ENCODE measurements at regions not wholly inside any gene's neighbourhood (a gene's known extent, or its start where the extent isn't known, plus 50 kb on each side); places are given as distances from the start of the nearest gene placed in this dataset.
"Not testable (repeated sequence)": the region's sequence is repeated elsewhere in the genome, so short reads cannot be mapped to it uniquely, and the experiment has no call there.

GRCh38 chr1:30660241-30660640 is 63.1 kb downstream of the MATN1 start:
- DNase-seq (ENCODE audit: low read depth), result no peak

GRCh38 chr1:30659702-30660101 is 63.7 kb downstream of the MATN1 start:
- no peak for DNase-seq (ENCODE audit: low read depth)

- not testable (repeated sequence) for DNase-seq (ENCODE audit: low read depth)
Observed at GRCh38 chr1:30658375-30658774, 65.0 kb downstream of the MATN1 start.

DNA sequence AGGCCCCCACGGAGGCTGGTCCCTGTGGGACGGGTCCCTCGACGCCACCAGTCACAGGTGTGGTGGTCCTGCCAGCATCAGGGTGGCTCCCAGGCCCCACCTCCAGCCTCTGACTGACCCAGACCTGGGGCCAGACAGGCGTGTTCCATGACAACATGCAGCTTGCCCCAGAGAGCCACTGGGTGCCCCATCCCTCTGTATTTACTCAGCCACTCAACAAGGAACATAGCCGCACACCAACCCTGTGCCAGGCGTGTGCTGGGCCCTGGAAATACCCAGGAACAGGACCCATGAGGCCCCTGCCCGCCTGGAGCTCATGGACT is 65.4 kb downstream of the MATN1 start:
- DNase-seq (ENCODE audit: low read depth), result no peak

- no peak for DNase-seq (ENCODE audit: low read depth)
Observed at GRCh38 chr1:30657131-30658013, 66.0 kb downstream of the MATN1 start.

DNA sequence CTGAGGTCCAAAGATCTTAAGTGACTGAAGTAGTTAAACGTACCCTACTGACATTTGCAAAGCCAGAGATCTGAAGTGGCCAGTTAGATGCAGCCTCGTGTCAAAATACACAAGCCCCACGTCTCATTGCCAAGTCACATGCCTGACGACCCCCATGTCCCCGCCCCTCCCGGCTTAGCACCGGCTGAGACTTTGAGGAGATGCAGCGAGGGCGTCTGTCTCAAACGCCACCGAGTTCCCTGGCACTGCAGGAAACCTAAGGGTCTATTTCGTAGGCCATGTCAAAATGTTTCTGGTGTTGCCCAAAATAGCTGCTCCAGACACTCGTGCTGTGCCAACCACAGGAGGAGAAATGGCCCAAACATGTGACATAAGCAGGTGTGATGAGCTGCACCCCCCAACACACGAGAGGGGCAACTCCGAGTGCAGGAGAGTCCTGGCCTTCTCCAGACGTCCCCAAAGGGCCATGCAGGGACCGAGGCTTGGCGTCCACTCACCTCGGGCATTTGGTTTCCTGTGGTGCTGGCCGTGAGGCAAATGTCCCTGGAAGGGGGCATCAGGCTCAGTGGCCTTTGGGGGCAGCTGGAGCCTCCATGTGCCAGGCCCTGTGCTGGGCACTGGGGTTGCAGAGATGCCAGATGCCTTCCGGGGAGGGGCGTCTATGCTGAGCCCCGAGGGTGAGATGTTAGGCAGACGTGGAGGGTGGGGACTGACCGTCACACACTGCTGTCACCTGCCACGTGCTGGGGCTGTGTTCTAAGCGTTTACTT is 67.0 kb downstream of the MATN1 start:
- no peak for DNase-seq (ENCODE audit: low read depth)

DNA sequence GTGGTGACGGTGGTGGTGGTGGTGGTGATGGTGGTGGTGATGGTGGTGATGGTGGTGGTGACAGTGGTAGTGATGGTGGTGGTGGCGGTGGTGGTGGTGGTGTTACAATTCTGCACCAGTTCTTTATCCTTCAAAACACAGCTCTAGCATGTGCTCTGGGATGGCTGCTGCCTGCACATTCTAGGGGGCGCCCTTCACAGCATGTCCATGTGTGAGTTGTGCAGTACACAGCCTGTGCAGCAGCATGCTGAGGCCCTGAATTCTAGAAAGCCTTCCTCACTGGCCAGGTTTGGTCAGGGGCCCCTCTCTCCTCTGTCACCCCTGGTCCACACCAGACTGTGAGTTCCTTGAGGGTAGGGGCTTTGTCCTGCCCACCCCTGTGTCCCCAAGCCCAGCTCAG is 67.7 kb downstream of the MATN1 start:
- DNase-seq (ENCODE audit: low read depth), result no peak

DNA sequence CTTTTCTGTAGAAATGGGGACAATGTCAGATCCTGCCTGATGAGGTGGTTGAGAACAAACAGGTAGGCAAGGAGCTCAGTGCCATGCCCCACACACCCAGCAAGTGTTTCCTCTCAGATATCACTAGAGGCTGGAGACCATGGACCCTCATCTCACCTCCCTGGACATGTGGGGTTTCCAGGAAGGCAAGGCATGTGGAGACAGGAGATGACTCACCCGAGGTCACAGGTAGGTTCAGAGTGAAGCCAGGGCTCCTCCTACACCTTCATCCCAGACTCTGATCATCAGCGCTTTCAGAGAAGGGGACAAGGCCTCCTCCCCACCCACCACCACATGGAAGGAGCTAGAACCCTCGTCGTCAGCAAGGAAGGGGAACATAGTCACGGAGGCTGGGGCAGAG is 69.2 kb downstream of the MATN1 start:
- no peak for DNase-seq (ENCODE audit: low read depth)

DNA sequence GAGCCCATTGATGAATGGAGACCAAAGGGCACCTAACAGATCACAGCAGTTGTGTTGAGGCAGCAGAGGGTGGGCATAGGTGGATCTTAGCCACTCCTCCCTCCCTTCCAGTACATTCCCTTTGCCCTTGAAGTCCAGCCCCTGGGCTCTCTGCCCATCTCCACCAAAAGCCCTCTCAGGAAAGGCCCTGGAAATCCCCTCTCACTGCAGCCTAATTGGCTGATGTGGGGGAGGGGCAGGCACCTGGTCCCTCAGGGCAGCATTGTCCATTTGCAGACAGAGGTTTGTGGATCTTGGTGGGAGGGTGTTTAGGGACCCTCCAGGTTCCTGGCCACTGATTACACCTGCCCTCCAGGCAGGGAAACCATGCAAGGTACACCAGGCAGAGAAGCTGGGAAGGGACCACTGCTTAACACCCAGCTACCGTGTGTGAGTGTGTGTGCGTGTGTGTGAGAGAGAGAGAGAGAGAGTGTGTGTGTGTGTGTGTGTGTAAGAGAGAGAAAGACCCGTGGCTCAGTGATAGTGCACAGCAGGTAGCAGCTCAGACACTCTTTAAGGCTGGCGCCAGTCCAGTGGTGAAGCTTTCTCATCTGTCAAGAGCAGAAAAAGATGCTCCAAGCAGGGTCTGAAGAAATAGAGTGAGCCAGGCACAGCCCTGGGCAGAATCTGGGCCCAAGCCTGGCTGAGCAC is 71.1 kb downstream of the MATN1 start:
- no peak for DNase-seq (ENCODE audit: low read depth)

DNA sequence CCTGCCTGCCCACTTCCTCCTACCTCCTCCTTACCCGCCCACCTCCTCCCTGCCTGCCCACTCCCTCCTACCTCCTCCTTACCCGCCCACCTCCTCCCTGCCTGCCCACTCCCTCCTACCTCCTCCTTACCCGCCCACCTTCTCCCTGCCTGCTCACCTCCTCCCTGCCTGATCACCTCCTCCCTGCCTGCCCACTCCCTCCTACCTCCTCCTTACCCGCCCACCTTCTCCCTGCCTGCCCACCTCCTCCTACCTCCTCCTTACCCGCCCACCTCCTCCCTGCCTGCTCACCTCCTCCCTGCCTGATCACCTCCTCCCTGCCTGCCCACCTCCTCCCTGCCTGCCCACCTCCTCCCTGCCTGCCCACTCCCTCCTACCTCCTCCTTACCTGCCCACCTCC is 72.0 kb downstream of the MATN1 start:
- not testable (repeated sequence) for DNase-seq (ENCODE audit: low read depth)

- DNase-seq (ENCODE audit: low read depth), result no peak
Observed at GRCh38 chr1:30650968-30651320, 72.4 kb downstream of the MATN1 start.

DNA sequence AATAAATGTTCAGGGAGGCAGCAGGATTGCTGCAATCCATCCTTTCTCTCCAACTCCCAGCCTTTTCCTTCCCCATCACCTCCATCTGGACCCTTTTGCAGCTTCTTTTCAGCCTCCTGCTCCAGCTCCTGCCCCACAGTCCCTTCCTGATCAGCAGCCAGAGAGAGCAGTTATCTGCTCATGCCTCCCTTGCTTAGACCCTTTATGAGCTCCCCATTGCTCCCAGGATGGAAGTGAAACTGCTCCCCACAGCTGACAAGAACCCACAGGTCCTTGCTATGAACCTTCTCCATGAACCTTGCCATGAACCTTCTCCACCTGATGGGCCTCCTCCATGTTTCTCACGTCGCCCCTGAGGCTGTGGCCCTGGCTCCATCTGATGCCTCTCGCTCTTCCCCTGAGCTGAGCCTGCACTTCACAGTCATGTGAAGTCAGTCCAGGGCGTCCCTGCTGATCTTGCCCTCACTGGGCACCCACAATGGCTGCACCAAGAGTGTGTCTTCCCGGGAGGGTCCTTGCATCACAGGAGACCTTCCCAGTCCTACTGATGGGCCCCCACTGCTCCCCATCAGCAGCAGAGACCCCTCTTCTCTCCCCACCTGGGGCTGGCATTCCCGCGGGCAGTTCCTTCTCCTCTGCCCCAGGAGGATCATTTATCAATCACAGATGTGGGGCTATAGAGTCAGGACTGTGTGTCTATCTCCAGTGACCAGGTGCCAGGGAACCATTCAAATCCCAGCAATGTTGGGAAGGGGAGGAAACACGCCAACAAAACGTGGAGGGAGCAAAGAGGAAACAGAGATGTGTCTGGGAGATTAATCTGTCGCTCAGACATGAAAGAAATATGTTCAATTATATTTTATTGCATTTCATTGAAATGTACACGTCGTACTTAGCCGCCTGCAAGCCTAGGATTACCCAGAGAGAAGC is 73.1 kb downstream of the MATN1 start:
- DNase-seq (ENCODE audit: low read depth), result no peak

- DNase-seq (ENCODE audit: low read depth), result no peak
Observed at GRCh38 chr1:30649321-30649991, 73.9 kb downstream of the MATN1 start.

DNA sequence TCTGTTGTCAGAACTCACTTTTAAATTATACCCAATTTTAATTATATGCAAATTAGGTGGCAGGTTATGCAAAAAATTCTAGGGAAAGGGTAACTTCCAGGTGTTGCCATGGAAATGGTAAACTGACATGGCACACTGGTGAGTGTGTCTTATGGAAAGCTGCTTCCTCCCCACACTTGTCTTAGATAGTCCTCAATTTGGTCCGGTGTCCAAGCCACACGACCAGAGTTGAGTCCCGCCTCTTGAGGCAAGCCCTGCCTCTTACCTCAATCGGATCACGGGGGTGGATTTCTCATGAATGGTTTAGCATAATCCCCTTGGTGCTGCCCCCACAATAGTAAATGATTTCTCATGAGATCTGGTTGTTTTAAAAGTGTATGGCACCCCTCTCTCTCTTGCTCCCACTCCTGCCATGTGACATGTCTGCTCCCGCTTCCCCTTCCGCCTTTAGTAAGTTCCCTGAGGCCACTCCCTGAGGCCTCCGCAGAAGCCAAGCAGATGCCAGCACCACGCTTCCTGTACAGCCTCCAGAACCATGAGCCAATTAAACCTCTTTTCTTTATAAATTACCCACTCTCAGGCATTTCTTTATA is 74.9 kb downstream of the MATN1 start:
- no peak for DNase-seq (ENCODE audit: low read depth)

- no peak for DNase-seq (ENCODE audit: low read depth)
Observed at GRCh38 chr1:30645807-30646206, 77.6 kb downstream of the MATN1 start.

DNA sequence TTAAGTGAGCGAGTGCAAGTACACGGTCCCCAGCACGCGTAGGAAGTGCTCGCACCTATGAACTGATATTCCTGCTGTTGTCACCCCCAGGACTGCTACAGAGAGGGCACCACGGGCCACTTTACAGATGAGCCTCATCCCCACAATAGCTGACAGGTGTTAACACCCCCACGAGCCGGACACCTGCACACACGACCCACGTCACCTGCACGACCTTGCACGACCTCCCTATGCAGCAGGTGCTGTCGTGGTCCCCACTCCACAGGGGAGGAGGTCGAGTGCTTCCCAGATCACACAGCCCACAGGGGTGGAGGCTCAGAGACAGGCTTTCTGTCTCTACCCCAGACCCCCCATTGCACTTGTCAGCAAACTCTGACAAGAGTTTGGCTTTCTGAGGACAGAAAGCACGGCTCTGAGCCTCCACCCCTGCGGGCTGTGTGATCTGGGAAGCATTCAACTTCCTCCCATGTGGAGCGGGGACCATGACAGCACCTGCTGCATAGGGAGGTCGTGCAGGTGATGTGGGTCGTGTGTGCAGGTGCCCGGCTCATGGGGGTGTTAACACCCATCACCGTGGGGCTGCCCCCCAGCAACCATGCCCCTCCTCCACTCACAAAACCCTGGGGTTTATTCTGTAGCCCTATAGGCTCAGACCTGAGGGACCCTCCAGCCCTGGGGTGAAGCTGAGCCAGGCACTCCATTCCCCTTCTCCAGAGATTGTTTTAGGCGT is 80.8 kb downstream of the MATN1 start:
- DNase-seq (ENCODE audit: low read depth), result no peak

DNA sequence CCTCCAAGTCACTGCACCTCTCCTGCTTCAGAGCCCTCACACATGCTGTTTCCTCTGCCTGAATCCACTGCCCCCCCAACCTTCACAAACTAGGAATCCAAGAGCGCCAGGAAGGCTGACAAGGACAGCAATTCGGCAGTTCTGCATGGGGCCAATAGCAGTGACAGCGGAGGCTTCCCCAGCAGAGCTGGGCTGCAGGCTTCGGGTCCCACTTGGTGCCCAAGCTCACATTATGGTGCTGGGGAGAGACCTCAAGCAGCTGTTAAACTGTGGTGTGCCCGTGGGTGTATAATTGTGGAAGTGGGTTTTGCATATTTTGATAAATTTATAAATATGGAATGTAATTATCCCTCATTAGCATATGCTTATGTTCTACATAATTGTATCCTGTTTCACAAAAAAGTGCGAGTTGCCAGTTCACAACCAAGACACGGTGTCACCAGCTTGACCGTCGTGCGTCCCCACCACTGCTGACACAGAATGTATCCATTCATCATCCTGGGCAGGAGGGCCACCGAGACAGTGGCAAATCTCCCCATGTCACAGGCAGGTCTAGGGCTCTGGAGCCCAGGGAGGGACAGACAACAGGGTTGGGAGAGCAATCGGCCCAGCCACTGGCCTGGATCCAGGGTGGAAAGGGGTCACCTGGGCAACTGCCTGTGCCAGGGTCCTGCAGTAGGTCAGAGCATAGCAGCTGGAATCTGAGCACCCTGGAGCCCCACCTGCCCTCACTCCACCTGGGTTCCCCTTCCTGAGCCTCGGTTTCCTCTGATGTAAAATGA is 81.6 kb downstream of the MATN1 start:
- DNase-seq (ENCODE audit: low read depth), result no peak

DNA sequence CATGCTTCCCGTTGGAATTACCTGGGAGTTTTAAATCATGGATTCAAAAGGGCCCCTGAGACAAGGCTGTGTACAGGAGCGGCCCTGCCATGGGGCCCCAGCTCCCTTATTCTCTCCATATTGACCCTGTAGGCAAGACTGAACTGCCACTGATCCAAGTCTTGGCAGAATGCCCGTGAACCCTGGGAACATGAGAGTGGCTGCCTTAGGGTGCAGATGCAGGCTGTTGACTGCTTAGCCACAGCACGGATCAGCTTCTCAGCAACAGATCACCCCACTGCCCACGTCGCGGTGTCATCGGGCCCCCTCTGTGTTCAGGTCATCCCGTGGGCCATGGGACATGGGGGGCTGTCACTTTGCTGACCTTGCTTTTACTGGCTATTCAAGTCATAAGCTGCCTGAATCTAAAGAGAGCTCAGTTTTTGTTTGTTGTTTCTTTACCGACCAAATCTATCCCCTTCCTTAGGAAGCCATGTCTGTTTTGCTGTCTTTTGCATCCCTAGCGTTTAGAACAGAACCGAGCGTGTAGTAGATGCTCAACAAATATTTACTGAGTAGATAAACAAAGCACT is 83.4 kb downstream of the MATN1 start:
- DNase-seq (ENCODE audit: low read depth), result no peak

DNA sequence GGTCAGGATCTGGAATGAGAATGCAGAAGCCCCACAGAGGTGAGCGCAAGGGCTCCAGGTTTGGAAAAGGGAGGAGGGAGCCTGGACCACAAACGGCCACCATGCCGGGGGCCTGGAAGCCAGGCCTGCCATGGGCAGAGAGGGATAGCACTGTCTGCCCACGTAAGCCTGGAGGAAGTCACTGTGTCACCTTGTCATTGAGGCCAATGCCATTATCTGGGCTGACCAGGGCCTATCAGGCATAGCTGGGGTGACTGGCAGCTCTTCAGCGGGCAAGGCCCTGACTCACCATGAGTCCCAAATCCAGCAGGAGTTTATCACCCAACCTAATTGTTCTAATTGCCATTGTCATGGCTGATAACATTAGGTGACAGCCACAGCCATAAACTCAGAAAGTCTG is 84.6 kb downstream of the MATN1 start:
- no peak for DNase-seq (ENCODE audit: low read depth)

Data from fibroblast of gingiva (primary cell).